Smooth muscle cell (in vitro differentiated cells): ENCODE measurements at regions not wholly inside any gene's neighbourhood (a gene's known extent, or its start where the extent isn't known, plus 50 kb on each side); places are given as distances from the start of the nearest gene placed in this dataset.

Experiments
- DNase-seq: peaks from one replicate; lab custom pipeline; 2025; ENCODE audit not compliant: unreplicated experiment; lab: John Stamatoyannopoulos, UW
- H2AFZ ChIP-seq: fragments of 200-600 bp; sonication (generic); 2 replicates; pipeline ENCODE4 v1.6.0; 2016; ENCODE audit warnings: antibody characterized with exemption, low read depth, mild to moderate bottlenecking
- H3F3A ChIP-seq: fragments of 200-600 bp; sonication (generic); 2 replicates; pipeline ENCODE4 v1.6.0; 2017; ENCODE audit warnings: antibody characterized with exemption, low read depth
- H3K27ac ChIP-seq: fragments of 200-600 bp; sonication (generic); 2 replicates; pipeline ENCODE4 v1.5.1; 2016; ENCODE audit warnings: low read depth, mild to moderate bottlenecking
- H3K27me3 ChIP-seq: fragments of 200-600 bp; sonication (generic); 2 replicates; pipeline ENCODE4 v1.6.1; 2016; ENCODE audit warnings: low read depth, mild to moderate bottlenecking
- H3K36me3 ChIP-seq: fragments of 200-600 bp; sonication (generic); 2 replicates; pipeline ENCODE4 v1.5.1; 2016; ENCODE audit warnings: low read depth
- H3K4me1 ChIP-seq: fragments of 200-600 bp; sonication (generic); 2 replicates; pipeline ENCODE4 v1.5.1; 2016; ENCODE audit warnings: low read depth
- H3K4me2 ChIP-seq: fragments of 200-600 bp; sonication (generic); 2 replicates; pipeline ENCODE4 v1.6.0; 2016; ENCODE audit warnings: mild to moderate bottlenecking
- H3K4me3 ChIP-seq: fragments of 200-600 bp; sonication (generic); 2 replicates; pipeline ENCODE4 v1.5.1; 2016; ENCODE audit warnings: mild to moderate bottlenecking
- H3K79me2 ChIP-seq: fragments of 200-600 bp; sonication (generic); 2 replicates; pipeline ENCODE4 v1.6.0; 2016; ENCODE audit warnings: low read depth, mild to moderate bottlenecking
- H3K9ac ChIP-seq: fragments of 200-600 bp; sonication (generic); 2 replicates; pipeline ENCODE4 v1.6.0; 2016; ENCODE audit warnings: low read depth
- H3K9me3 ChIP-seq: fragments of 200-600 bp; sonication (generic); replicated peaks from 2 replicates; pipeline ENCODE4 v1.5.1; 2016; ENCODE audit warnings: low read depth
- H4K20me1 ChIP-seq: fragments of 200-600 bp; sonication (generic); 2 replicates; pipeline ENCODE4 v1.6.0; 2016; ENCODE audit warnings: low read depth
- CTCF ChIP-seq: fragments of 200-600 bp; sonication (generic); IDR thresholded peaks from 2 replicates; pipeline ENCODE4 v1.5.1; 2017; ENCODE audit warnings: borderline replicate concordance, mild to moderate bottlenecking, antibody characterized with exemption; ENCODE audit not compliant: insufficient read depth, poor library complexity, severe bottlenecking
- WGBS: methylation state at CpG from one replicate; pipeline ENCODE4 v1.1.7; 2016; ENCODE audit warnings: low lambda C conversion rate; 5-methylcytosine and 5-hydroxymethylcytosine counted together

- Histone ChIP-seq H3K36me3 (no peaks in the 10 kb centered on the region), H3K4me2 (no peak overlapping the region), H3K27ac (no peak overlapping the region), H2AFZ (no peak overlapping the region), H3K9ac (no peak overlapping the region), H3K27me3 (no peaks in the 10 kb centered on the region), H3K9me3 (peaks cover 39% of the 10 kb centered on the region), H3K4me3 (no peak overlapping the region), H3K4me1 (no peaks in the 10 kb centered on the region), H4K20me1 (no peaks in the 10 kb centered on the region), H3K79me2 (no peaks in the 10 kb centered on the region), H3F3A (no peaks in the 10 kb centered on the region)
- 77% methylated on average over 7 of the region's 7 CpGs for WGBS
- DNase-seq = no peak
- no peak for TF ChIP-seq CTCF
Observed at GRCh38 chr15:22227411-22228100, 147.2 kb downstream of the OR4M2 start.

- Histone ChIP-seq H3K9ac (no peak overlapping the region), H3F3A (no peaks in the 10 kb centered on the region), H3K36me3 (no peaks in the 10 kb centered on the region), H3K9me3 (peaks cover 41% of the 10 kb centered on the region), H3K4me2 (no peak overlapping the region), H3K4me1 (no peaks in the 10 kb centered on the region), H4K20me1 (no peaks in the 10 kb centered on the region), H2AFZ (no peak overlapping the region), H3K79me2 (no peaks in the 10 kb centered on the region), H3K27me3 (no peaks in the 10 kb centered on the region), H3K27ac (no peak overlapping the region), H3K4me3 (no peak overlapping the region)
- DNase-seq = no peak
- WGBS = 74% methylated on average over 9 of the region's 9 CpGs
- TF ChIP-seq CTCF = no peak
Observed at GRCh38 chr15:22228101-22228762, 147.9 kb downstream of the OR4M2 start.

GRCh38 chr15:22229990-22230819, 149.9 kb downstream of the OR4M2 start:
- H3K9me3 ChIP-seq = peaks cover 48% of the 10 kb centered on the region
- DNase-seq = no peak
- no peak overlapping the region for H3K4me2 ChIP-seq
- H3K9ac ChIP-seq = no peak overlapping the region
- H2AFZ ChIP-seq = no peak overlapping the region
- no peaks in the 10 kb centered on the region for H3K4me1 ChIP-seq
- no peaks in the 10 kb centered on the region for H3K36me3 ChIP-seq
- WGBS = 50% methylated on average over 12 of the region's 12 CpGs
- no peaks in the 10 kb centered on the region for H4K20me1 ChIP-seq
- H3K27ac ChIP-seq = no peak overlapping the region
- H3K4me3 ChIP-seq = no peak overlapping the region
- no peaks in the 10 kb centered on the region for H3K27me3 ChIP-seq
- H3K79me2 ChIP-seq = no peaks in the 10 kb centered on the region
- no peaks in the 10 kb centered on the region for H3F3A ChIP-seq
- no peak for TF ChIP-seq CTCF
